ENCODE measurements at regions not wholly inside any gene's neighbourhood (a gene's known extent, or its start where the extent isn't known, plus 50 kb on each side); places are given as distances from the start of the nearest gene placed in this dataset.
"Not testable (repeated sequence)": the region's sequence is repeated elsewhere in the genome, so short reads cannot be mapped to it uniquely, and the experiment has no call there.

DNA sequence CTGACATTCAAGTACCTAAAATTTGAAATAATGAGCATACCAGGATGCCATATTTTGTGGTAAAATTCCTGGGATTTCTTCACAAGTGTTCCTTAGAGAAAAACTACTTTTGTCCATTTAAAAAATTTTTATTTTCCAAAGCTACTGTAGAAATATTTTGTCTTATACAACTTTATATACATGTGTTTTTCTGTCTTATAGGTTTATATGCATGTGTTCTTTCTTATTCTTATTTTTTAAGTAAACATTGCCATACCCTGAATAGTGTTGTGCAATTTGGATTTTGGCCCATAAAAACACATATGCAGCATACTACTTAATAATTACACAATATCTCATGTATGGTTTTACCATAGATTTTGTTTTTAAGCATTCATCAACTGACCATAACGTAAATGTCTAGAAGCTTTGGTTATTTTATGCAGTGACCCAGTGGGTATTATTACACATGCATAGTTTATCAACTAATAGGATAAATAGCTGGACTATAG lies 1107.4 kb upstream of the SEL1L start:
- H3K27ac ChIP-seq (ENCODE audit: low read depth, low read length), result no peak overlapping the region
- no peaks in the 10 kb centered on the region for H3K36me3 ChIP-seq (ENCODE audit: control insufficient read depth, insufficient read depth, low read length)
- no peaks in the 10 kb centered on the region for H3K4me1 ChIP-seq (ENCODE audit: control insufficient read depth, insufficient read depth, low read length)
- no peak overlapping the region for H3K9ac ChIP-seq (ENCODE audit: low read length)
- H3K4me3 ChIP-seq (ENCODE audit: low read length), result no peak overlapping the region
- no peaks in the 10 kb centered on the region for H3K27me3 ChIP-seq (ENCODE audit: control insufficient read depth, insufficient read depth, low read length)

DNA sequence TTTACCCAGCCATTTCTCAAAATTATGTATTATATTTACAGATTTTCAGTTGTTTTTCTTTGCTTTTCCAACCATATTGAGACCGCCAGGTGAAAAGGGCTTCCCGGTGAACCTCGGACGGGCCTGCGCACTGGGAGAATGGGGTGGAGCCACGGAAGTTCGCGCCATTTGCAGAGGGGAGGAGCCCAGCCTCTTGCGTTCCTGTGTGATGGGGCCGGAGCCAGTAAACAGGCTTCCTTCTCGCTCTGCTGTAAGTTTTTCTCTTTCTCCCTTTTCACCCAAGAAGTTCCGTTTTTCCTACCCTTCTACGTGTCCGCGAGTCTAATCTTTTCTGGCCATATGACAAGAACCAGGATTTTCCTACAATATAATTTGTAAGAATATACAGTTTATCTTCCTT lies 1108.8 kb upstream of the SEL1L start:
- H3K4me3 ChIP-seq (ENCODE audit: low read length), result no peak overlapping the region
- H3K4me1 ChIP-seq (ENCODE audit: control insufficient read depth, insufficient read depth, low read length), result no peaks in the 10 kb centered on the region
- no peaks in the 10 kb centered on the region for H3K36me3 ChIP-seq (ENCODE audit: control insufficient read depth, insufficient read depth, low read length)
- no peak overlapping the region for H3K27ac ChIP-seq (ENCODE audit: low read depth, low read length)
- H3K9ac ChIP-seq (ENCODE audit: low read length), result no peak overlapping the region
- H3K27me3 ChIP-seq (ENCODE audit: control insufficient read depth, insufficient read depth, low read length), result no peaks in the 10 kb centered on the region

DNA sequence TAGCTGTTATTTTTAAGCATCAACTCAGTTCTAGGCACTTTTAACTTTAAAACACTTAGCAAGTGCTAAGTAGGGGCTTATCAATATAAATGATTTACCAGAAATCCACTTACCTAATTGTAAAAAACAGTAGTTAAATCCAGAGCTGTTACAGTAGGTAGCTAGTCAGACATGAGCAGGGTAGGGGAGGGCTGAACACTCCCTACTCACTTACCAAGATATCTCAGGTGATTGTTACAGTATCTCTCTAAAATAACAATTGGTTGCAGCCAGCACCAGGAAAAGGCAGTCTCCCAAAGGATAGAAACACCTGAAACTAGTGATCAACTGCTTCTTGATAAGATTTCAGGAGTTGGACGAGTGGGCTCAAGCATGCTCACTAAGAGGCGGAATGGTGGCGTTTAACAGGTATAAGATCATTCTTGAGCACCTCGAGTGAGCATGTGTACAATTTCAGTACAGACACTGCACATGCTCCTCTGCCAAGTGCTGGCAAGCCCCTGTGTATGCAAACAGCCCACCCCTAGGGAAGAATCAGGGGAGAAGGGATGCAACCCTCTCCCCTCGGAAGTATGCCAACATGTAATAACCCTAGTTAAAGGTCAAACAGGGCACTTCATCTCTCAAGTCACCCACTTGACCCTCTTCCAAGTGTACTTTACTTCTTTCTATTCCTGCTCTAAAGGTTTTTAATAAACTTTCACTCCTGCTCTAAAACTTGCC lies 1113.6 kb upstream of the SEL1L start:
- H3K36me3 ChIP-seq (ENCODE audit: control insufficient read depth, insufficient read depth, low read length), result no peaks in the 10 kb centered on the region
- no peak overlapping the region for H3K4me3 ChIP-seq (ENCODE audit: low read length)
- H3K9ac ChIP-seq (ENCODE audit: low read length), result no peak overlapping the region
- no peaks in the 10 kb centered on the region for H3K4me1 ChIP-seq (ENCODE audit: control insufficient read depth, insufficient read depth, low read length)
- H3K27ac ChIP-seq (ENCODE audit: low read depth, low read length), result no peak overlapping the region
- H3K27me3 ChIP-seq (ENCODE audit: control insufficient read depth, insufficient read depth, low read length), result no peaks in the 10 kb centered on the region

DNA sequence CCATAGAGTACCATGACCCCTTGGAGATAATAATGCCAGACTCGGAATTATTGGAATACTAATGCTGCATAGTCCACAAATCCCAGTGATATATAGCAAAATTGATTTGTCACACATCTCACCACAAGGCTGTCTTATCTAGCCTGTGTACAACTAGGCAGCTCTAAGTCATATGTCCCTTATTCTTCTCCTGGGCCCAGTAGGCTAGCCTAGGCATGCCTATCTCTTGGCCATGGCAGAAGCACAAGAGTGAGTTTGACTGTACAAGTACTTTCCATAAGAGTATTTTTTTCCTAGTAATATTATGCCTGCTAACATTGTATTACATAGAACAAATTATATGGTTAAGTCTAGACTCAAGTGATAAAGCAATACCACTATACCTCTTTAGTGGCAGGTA lies 1122.1 kb upstream of the SEL1L start:
- Histone ChIP-seq H3K4me3 (ENCODE audit: low read length) (no peak overlapping the region), H3K27me3 (ENCODE audit: control insufficient read depth, insufficient read depth, low read length) (no peaks in the 10 kb centered on the region), H3K4me1 (ENCODE audit: control insufficient read depth, insufficient read depth, low read length) (no peaks in the 10 kb centered on the region), H3K36me3 (ENCODE audit: control insufficient read depth, insufficient read depth, low read length) (no peaks in the 10 kb centered on the region), H3K9ac (ENCODE audit: low read length) (no peak overlapping the region), H3K27ac (ENCODE audit: low read depth, low read length) (no peak overlapping the region)

DNA sequence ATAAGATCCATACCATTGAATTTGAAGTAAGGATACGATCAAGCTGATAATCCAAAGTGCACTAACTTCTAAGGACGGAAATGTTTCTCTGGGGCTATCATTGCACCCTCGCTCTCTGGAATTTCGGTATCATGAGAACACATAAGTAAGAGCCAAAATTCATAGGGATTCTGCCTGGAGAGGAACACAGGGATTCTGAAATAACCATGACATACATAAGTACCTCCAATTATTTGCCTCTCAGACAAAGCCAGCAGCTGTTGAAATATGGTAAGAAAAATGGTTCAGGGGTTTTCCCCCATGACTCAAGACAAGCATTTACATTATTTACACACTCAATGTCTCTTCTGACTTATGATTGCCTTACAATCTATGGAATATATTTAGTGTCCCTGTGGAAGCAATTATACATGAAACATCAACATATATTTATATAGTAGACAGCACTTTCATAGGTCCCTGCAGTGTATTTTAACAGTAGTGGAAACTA lies 1123.6 kb upstream of the SEL1L start:
- H3K4me3 ChIP-seq (ENCODE audit: low read length), result no peak overlapping the region
- H3K9ac ChIP-seq (ENCODE audit: low read length), result no peak overlapping the region
- H3K27ac ChIP-seq (ENCODE audit: low read depth, low read length), result no peak overlapping the region
- H3K27me3 ChIP-seq (ENCODE audit: control insufficient read depth, insufficient read depth, low read length), result no peaks in the 10 kb centered on the region
- no peaks in the 10 kb centered on the region for H3K36me3 ChIP-seq (ENCODE audit: control insufficient read depth, insufficient read depth, low read length)
- H3K4me1 ChIP-seq (ENCODE audit: control insufficient read depth, insufficient read depth, low read length), result no peaks in the 10 kb centered on the region

DNA sequence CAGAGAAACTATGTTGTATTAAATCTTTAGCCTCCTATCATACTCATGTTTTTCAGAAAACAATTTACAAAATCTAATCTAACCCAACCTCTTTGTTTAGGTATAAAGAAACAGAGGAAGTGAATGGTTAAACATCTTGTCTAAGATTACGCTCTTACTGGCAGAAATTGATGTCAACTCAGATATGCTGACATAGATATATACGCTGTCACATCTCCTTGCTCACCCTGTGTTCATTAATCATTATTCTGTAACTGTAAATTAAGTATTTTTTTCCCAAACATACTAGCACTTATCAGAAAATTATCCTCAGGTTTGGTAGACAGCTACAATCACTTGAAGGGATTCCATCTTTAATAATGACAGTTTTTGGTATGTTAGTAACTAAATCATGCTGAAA lies 1127.6 kb upstream of the SEL1L start:
- H3K27me3 ChIP-seq (ENCODE audit: control insufficient read depth, insufficient read depth, low read length), result no peaks in the 10 kb centered on the region
- no peak overlapping the region for H3K9ac ChIP-seq (ENCODE audit: low read length)
- no peaks in the 10 kb centered on the region for H3K36me3 ChIP-seq (ENCODE audit: control insufficient read depth, insufficient read depth, low read length)
- H3K4me1 ChIP-seq (ENCODE audit: control insufficient read depth, insufficient read depth, low read length), result no peaks in the 10 kb centered on the region
- H3K4me3 ChIP-seq (ENCODE audit: low read length), result no peak overlapping the region
- no peak overlapping the region for H3K27ac ChIP-seq (ENCODE audit: low read depth, low read length)

DNA sequence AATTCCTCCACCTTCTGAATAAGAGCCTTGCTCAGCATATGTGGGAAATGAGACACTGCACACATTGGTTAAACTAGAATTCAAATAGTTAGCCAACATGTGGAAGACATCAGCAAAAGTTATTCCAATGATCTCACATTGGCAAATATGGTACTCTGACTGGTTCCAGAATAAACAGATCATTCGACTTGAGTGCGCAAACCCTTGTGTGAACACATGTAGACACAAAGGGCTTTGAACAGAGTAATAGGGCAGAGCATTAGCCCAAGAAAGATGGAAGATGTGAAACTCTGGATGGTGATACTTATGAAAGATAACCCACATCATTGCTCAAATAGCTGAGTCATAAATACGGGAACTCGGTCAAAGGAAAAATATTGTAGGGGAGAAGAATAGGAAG lies 1133.4 kb upstream of the SEL1L start:
- H3K27me3 ChIP-seq (ENCODE audit: control insufficient read depth, insufficient read depth, low read length), result no peaks in the 10 kb centered on the region
- H3K4me3 ChIP-seq (ENCODE audit: low read length), result no peak overlapping the region
- no peak overlapping the region for H3K9ac ChIP-seq (ENCODE audit: low read length)
- no peaks in the 10 kb centered on the region for H3K36me3 ChIP-seq (ENCODE audit: control insufficient read depth, insufficient read depth, low read length)
- no peaks in the 10 kb centered on the region for H3K4me1 ChIP-seq (ENCODE audit: control insufficient read depth, insufficient read depth, low read length)
- H3K27ac ChIP-seq (ENCODE audit: low read depth, low read length), result no peak overlapping the region

DNA sequence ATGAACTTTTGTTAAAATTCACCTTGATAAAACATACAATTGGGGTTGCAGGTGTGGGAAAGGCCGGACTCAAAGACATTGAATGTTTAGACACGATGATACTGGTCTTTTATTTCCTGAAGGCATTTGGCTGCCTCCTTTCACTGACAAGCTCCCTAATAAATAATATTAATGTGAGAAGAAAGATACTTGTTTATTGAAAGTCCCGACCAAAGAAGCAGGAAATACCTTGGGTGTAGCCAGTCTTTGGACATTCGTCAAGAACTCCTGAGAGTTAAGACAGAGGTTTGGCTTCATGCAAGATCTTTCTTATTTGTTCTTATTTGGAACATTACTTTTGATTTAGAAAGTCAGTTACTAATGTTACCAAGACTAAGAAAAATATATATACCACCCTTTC lies 1133.8 kb upstream of the SEL1L start:
- Histone ChIP-seq H3K4me1 (ENCODE audit: control insufficient read depth, insufficient read depth, low read length) (no peaks in the 10 kb centered on the region), H3K9ac (ENCODE audit: low read length) (no peak overlapping the region), H3K27ac (ENCODE audit: low read depth, low read length) (no peak overlapping the region), H3K27me3 (ENCODE audit: control insufficient read depth, insufficient read depth, low read length) (no peaks in the 10 kb centered on the region), H3K36me3 (ENCODE audit: control insufficient read depth, insufficient read depth, low read length) (no peaks in the 10 kb centered on the region), H3K4me3 (ENCODE audit: low read length) (no peak overlapping the region)

DNA sequence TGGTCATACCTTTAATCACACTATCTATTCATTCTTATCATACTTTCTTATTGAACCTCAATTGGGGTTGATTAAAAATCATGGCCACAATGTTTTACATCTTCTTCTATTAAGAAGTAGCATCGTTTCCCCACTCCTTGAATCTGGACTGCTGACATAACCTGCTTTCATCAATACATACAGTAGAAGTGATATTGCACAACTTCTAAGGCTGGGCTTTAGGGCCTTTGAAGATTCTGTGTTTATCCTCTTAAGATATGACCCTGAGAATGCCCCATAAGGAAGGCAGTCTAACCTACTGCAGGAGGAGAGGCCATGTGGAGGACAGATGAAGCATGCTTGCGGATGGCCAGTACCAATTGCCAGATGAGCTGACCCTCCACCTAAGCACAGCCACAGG lies 1142.8 kb upstream of the SEL1L start:
- Histone ChIP-seq H3K9ac (ENCODE audit: low read length) (no peak overlapping the region), H3K4me1 (ENCODE audit: control insufficient read depth, insufficient read depth, low read length) (no peaks in the 10 kb centered on the region), H3K36me3 (ENCODE audit: control insufficient read depth, insufficient read depth, low read length) (no peaks in the 10 kb centered on the region), H3K4me3 (ENCODE audit: low read length) (no peak overlapping the region), H3K27me3 (ENCODE audit: control insufficient read depth, insufficient read depth, low read length) (no peaks in the 10 kb centered on the region), H3K27ac (ENCODE audit: low read depth, low read length) (no peak overlapping the region)

DNA sequence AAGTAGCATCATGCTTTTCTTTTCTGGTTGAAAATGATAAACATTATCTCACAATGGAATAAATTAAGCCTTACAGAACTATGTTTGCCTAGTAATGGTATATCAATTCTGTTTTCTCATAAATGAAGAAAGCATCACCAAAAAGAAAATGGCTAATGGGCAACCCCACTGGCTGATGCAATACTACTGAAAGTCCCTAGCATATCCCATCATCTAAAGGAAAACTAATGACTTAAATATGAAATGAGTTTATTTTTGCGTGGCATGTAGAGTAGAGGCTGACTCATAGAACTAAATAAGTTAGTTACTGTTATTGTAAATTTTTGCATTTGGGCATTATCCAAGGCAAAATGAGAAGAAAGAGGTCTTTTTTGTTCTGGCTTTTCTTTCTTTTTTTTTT lies 1156.3 kb upstream of the SEL1L start:
- Histone ChIP-seq H3K4me1 (ENCODE audit: control insufficient read depth, insufficient read depth, low read length) (no peaks in the 10 kb centered on the region), H3K4me3 (ENCODE audit: low read length) (no peak overlapping the region), H3K27ac (ENCODE audit: low read depth, low read length) (no peak overlapping the region), H3K9ac (ENCODE audit: low read length) (no peak overlapping the region), H3K27me3 (ENCODE audit: control insufficient read depth, insufficient read depth, low read length) (no peaks in the 10 kb centered on the region), H3K36me3 (ENCODE audit: control insufficient read depth, insufficient read depth, low read length) (no peaks in the 10 kb centered on the region)

DNA sequence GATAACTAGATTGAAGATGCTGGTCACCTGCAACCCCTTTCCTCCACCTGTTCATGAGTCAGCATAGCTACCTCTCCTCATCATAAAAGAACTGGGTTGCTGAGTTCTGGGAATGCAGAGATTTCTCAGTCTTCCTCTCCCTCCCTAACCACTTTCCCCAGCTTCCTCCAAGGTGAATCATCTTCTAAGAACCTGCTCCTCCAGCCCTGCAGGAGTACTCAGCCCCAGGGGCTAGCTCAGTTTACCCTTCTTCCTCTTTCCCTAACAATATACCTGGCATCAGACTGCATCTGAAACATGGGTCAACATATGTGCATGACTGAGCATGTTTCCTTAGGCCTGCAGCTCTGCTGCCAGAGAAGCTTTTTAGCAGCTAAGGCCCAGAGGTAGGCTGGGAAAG lies 1157.5 kb upstream of the SEL1L start:
- H3K36me3 ChIP-seq (ENCODE audit: control insufficient read depth, insufficient read depth, low read length); H3K27ac ChIP-seq (ENCODE audit: low read depth, low read length); H3K4me1 ChIP-seq (ENCODE audit: control insufficient read depth, insufficient read depth, low read length); H3K9ac ChIP-seq (ENCODE audit: low read length); H3K27me3 ChIP-seq (ENCODE audit: control insufficient read depth, insufficient read depth, low read length); H3K4me3 ChIP-seq (ENCODE audit: low read length): not testable (repeated sequence)

DNA sequence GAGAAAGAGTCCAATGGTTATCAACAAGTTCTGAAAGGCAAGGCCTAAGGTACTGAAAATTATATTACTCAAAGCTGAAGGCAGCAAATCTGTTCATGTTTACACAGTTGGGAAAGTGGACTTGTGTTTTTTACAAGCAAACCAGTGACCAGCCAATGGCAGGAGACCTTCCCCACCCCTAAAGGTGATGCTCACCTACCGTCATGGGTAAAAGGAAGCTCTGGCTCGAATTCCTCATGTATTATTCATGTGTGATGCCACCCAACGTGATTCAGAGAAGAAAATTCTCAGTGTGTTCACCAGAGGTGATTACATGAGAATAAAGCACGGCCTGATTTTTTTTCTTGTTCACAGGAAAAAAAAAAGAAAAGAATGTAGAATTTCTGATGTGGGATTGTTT lies 1161.2 kb upstream of the SEL1L start:
- Histone ChIP-seq H3K9ac (ENCODE audit: low read length) (no peak overlapping the region), H3K4me3 (ENCODE audit: low read length) (no peak overlapping the region), H3K27ac (ENCODE audit: low read depth, low read length) (no peak overlapping the region), H3K36me3 (ENCODE audit: control insufficient read depth, insufficient read depth, low read length) (no peaks in the 10 kb centered on the region), H3K27me3 (ENCODE audit: control insufficient read depth, insufficient read depth, low read length) (no peaks in the 10 kb centered on the region), H3K4me1 (ENCODE audit: control insufficient read depth, insufficient read depth, low read length) (no peaks in the 10 kb centered on the region)

DNA sequence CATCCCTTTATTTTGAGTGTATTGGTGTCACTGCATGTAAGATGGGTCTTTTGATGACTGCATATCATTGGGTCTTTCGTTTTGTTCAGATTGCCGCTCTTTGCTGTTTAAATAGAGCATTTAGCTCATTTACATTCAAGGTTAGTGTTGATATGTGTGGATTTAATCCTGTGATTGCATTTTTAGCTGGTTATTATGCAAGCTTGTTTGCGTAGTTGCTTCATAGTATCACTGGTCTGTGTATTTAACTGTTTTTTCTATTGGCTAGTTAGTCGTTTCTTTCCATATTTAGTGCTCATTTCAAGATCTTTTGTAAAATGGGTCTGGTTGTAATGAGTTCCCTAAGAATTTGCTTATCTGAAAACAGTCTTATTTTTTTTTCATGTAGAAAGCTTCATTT lies 1170.6 kb upstream of the SEL1L start:
- no peaks in the 10 kb centered on the region for H3K27me3 ChIP-seq (ENCODE audit: control insufficient read depth, insufficient read depth, low read length)
- H3K4me3 ChIP-seq (ENCODE audit: low read length), result no peak overlapping the region
- no peak overlapping the region for H3K27ac ChIP-seq (ENCODE audit: low read depth, low read length)
- H3K36me3 ChIP-seq (ENCODE audit: control insufficient read depth, insufficient read depth, low read length), result no peaks in the 10 kb centered on the region
- no peaks in the 10 kb centered on the region for H3K4me1 ChIP-seq (ENCODE audit: control insufficient read depth, insufficient read depth, low read length)
- no peak overlapping the region for H3K9ac ChIP-seq (ENCODE audit: low read length)

All from rectal smooth muscle tissue (tissue), 1 donor.